HCT116 (cell line): ENCODE measurements at regions not wholly inside any gene's neighbourhood (a gene's known extent, or its start where the extent isn't known, plus 50 kb on each side); places are given as distances from the start of the nearest gene placed in this dataset.

Source experiments
- ATAC-seq: fragments of 200-7000 bp; cut with Tn5 transposase; 2 replicates; pipeline ENCODE4 v1.9.1; 2020; ENCODE audit warnings: mild to moderate bottlenecking, moderate library complexity
- BruUV-seq: library from RNA; stranded (reverse); fragments of 400-500 nt; replicated peaks from 2 replicates; lab custom pipeline; 2021; lab: Mats Ljungman, UMichigan
- CTCF ChIA-PET: fragments of 300-600 bp; sonication (Branson Sonifier 250); formaldehyde crosslinking; loops from one replicate; lab custom pipeline; 2021; ENCODE audit warnings: antibody characterized with exemption; lab: Charles Lee
- POLR2A ChIA-PET: fragments of 300-600, 350-600 bp; sonication (Branson Sonifier 250); formaldehyde crosslinking; loops from one replicate; lab custom pipeline; 2021; ENCODE audit warnings: antibody characterized with exemption; lab: Charles Lee
- RAD21 ChIA-PET, 2 experiments: fragments of 300-600 bp; sonication (Branson Sonifier 250); formaldehyde crosslinking; loops; one replicate each; lab custom pipeline; 2023; ENCODE audit warnings: low total read pairs in 2 of 2; ENCODE audit not compliant: uncharacterized antibody in 2 of 2, unreplicated experiment in 2 of 2, low non-redundant PET in 1 of 2; lab: Charles Lee
- DNase-seq: peaks from one replicate; pipeline ENCODE4 v3.0.0-alpha.2; 2010; ENCODE audit warnings: low read depth, low spot score
- H2AFZ ChIP-seq: fragments of 200-600 bp; shearing (Covaris generic), sonication (generic); 2 replicates; pipeline ENCODE4 v1.6.1; 2017; ENCODE audit warnings: low read depth, mixed run types, mixed read lengths, antibody characterized with exemption, low read length; ENCODE audit not compliant: poor library complexity, severe bottlenecking
- H3K27ac ChIP-seq: 2 replicates; pipeline ENCODE4 v1.5.1; 2012; ENCODE audit warnings: low read depth, low read length
- H3K27me3 ChIP-seq: fragments of 200-600 bp; sonication (generic); 2 replicates; pipeline ENCODE4 v1.6.1; 2016; ENCODE audit warnings: mixed run types, low read length, mixed read lengths; ENCODE audit not compliant: insufficient read depth
- H3K36me3 ChIP-seq, 2 experiments: fragments of 200-500 bp in 1 of 2; fragments of 200-600 bp in 1 of 2; sonication (Bioruptor generic) in 1 of 2; sonication (generic) in 1 of 2; 2 replicates each; pipeline versions ENCODE4 v1.5.1 to v1.6.1; 2014 to 2016; ENCODE audit warnings: low read length in 2 of 2, inconsistent platforms in 1 of 2, mixed read lengths in 1 of 2, mixed run types in 1 of 2; ENCODE audit not compliant: insufficient read depth in 2 of 2, control insufficient read depth in 1 of 2
- H3K4me1 ChIP-seq, 2 experiments: fragments of 200-600 bp in 1 of 2; sonication (generic) in 1 of 2; 2 replicates each; pipeline versions ENCODE4 v1.5.1 to v1.6.1; 2012 to 2017; ENCODE audit warnings: low read length in 2 of 2, inconsistent platforms in 1 of 2, mild to moderate bottlenecking in 1 of 2, mixed read lengths in 1 of 2, mixed run types in 1 of 2, moderate library complexity in 1 of 2; ENCODE audit not compliant: insufficient read depth in 2 of 2, control insufficient read depth in 1 of 2
- H3K4me2 ChIP-seq: fragments of 200-600 bp; sonication (generic); 2 replicates; pipeline ENCODE4 v1.6.1; 2017; ENCODE audit warnings: mixed run types, low read length, mixed read lengths
- H3K4me3 ChIP-seq, 2 experiments: fragments of 200-600 bp in 1 of 2; sonication (generic) in 1 of 2; replicated peaks in 1 of 2; 2 replicates each; pipeline ENCODE4 v1.5.1; 2011 to 2016; ENCODE audit warnings: low read length in 2 of 2, control low read depth in 1 of 2, low read depth in 1 of 2, mild to moderate bottlenecking in 1 of 2, mixed read lengths in 1 of 2, mixed run types in 1 of 2
- H3K79me2 ChIP-seq: fragments of 200-600 bp; sonication (generic); 2 replicates; pipeline ENCODE4 v1.6.1; 2017; ENCODE audit warnings: mild to moderate bottlenecking, mixed run types, low read length, moderate library complexity, mixed read lengths; ENCODE audit not compliant: insufficient read depth
- H3K9ac ChIP-seq: fragments of 200-600 bp; sonication (generic); 2 replicates; pipeline ENCODE4 v1.6.1; 2016; ENCODE audit warnings: low read length, mixed read lengths
- H3K9me2 ChIP-seq: fragments of 200-600 bp; sonication (generic), shearing (Covaris generic); 2 replicates; pipeline ENCODE4 v1.6.1; 2017; ENCODE audit warnings: mixed run types, mild to moderate bottlenecking, moderate library complexity; ENCODE audit not compliant: insufficient read depth
- H3K9me3 ChIP-seq, 2 experiments: fragments of 200-500 bp in 1 of 2; fragments of 200-600 bp in 1 of 2; sonication (Bioruptor generic) in 1 of 2; sonication (generic) in 1 of 2; 2 replicates each; pipeline ENCODE4 v1.6.1; 2014 to 2017; ENCODE audit warnings: low read length in 2 of 2, mixed read lengths in 2 of 2, inconsistent platforms in 1 of 2, low read depth in 1 of 2, mild to moderate bottlenecking in 1 of 2, mixed run types in 1 of 2, moderate library complexity in 1 of 2; ENCODE audit not compliant: control insufficient read depth in 1 of 2, insufficient read depth in 1 of 2
- H4K20me1 ChIP-seq: fragments of 200-600 bp; sonication (generic), shearing (Covaris generic); 2 replicates; pipeline ENCODE4 v1.6.1; 2017; ENCODE audit warnings: mixed run types, mild to moderate bottlenecking, moderate library complexity; ENCODE audit not compliant: insufficient read depth
- CBX3 ChIP-seq: IDR thresholded peaks from 2 replicates; pipeline ENCODE4 v1.6.1; 2012; ENCODE audit warnings: low read depth
- CEBPB ChIP-seq: IDR thresholded peaks from 2 replicates; pipeline ENCODE4 v1.6.1; 2012; ENCODE audit warnings: low read depth
- EGR1 ChIP-seq: IDR thresholded peaks from 2 replicates; pipeline ENCODE4 v1.6.1; 2012; ENCODE audit warnings: low read depth
- ELF1 ChIP-seq: IDR thresholded peaks from 2 replicates; pipeline ENCODE4 v1.6.1; 2012; ENCODE audit warnings: low read depth, borderline replicate concordance
- EZH2phosphoT487 ChIP-seq: fragments of 200-600 bp; IDR thresholded peaks from 2 replicates; pipeline ENCODE4 v1.6.1; 2018; ENCODE audit warnings: antibody characterized with exemption, borderline replicate concordance
- FOSL1 ChIP-seq: IDR thresholded peaks from 2 replicates; pipeline ENCODE4 v1.6.1; 2012; ENCODE audit warnings: low read depth
- SIN3A ChIP-seq: IDR thresholded peaks from 2 replicates; pipeline ENCODE4 v1.6.1; 2012; ENCODE audit warnings: low read depth
- SRF ChIP-seq: IDR thresholded peaks from 2 replicates; pipeline ENCODE4 v1.6.1; 2012; ENCODE audit warnings: low read depth
- TCF7L2 ChIP-seq: IDR thresholded peaks from 2 replicates; pipeline ENCODE4 v1.7.0; 2011; ENCODE audit warnings: borderline replicate concordance, inconsistent platforms; ENCODE audit not compliant: insufficient read depth, insufficient read length; ENCODE audit errors: extremely low read depth
- ZNF274 ChIP-seq: fragments of 200-500 bp; sonication (Bioruptor generic); IDR thresholded peaks from 2 replicates; pipeline ENCODE4 v1.6.1; 2014; ENCODE audit warnings: mild to moderate bottlenecking, low read depth, low read length, inconsistent platforms
- intact Hi-C: fragments of 100-400 bp; cut with micrococcal nuclease; formaldehyde crosslinking; loops from 2 replicates; pipeline ENCODE4 v1.10.0; 2022
- TF ChIP-seq, protein P1 (sequence below): IDR thresholded peaks from 2 replicates; pipeline ENCODE4 v1.6.1; 2012; ENCODE audit warnings: low read depth
- TF ChIP-seq, protein P2 (sequence below): IDR thresholded peaks from 2 replicates; pipeline ENCODE4 v1.6.1; 2012

DNA sequence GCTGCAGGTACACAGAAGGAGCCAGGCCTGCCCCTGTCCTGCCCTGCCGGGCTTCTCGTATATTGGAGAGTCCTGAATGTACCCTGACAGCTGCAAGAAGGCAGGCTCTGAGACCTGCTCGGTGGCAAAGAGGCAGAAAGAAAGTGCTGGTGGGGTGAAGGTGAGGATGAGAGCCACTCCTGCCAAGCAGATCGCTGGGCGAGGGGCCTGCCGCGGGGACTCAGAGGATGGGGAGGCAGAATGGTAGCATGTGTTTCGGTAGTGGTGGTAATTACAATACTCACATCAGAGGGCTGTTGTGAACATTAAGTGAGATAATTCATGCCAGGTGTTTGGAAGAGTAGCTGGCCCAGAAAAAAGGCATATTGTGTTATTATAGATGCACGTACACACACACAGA, 56.6 kb upstream of the SLC22A23 start:
- H3K79me2 ChIP-seq, result no peaks in the 10 kb centered on the region
- no peak for TF ChIP-seq EZH2phosphoT487
- TF ChIP-seq TCF7L2, result no peak
- no peak for TF ChIP-seq ELF1
- no peak for TF ChIP-seq CBX3
- no peak for TF ChIP-seq SIN3A
- TF ChIP-seq, protein P1, sequence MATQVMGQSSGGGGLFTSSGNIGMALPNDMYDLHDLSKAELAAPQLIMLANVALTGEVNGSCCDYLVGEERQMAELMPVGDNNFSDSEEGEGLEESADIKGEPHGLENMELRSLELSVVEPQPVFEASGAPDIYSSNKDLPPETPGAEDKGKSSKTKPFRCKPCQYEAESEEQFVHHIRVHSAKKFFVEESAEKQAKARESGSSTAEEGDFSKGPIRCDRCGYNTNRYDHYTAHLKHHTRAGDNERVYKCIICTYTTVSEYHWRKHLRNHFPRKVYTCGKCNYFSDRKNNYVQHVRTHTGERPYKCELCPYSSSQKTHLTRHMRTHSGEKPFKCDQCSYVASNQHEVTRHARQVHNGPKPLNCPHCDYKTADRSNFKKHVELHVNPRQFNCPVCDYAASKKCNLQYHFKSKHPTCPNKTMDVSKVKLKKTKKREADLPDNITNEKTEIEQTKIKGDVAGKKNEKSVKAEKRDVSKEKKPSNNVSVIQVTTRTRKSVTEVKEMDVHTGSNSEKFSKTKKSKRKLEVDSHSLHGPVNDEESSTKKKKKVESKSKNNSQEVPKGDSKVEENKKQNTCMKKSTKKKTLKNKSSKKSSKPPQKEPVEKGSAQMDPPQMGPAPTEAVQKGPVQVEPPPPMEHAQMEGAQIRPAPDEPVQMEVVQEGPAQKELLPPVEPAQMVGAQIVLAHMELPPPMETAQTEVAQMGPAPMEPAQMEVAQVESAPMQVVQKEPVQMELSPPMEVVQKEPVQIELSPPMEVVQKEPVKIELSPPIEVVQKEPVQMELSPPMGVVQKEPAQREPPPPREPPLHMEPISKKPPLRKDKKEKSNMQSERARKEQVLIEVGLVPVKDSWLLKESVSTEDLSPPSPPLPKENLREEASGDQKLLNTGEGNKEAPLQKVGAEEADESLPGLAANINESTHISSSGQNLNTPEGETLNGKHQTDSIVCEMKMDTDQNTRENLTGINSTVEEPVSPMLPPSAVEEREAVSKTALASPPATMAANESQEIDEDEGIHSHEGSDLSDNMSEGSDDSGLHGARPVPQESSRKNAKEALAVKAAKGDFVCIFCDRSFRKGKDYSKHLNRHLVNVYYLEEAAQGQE, result no peak
- TF ChIP-seq, protein P2, sequence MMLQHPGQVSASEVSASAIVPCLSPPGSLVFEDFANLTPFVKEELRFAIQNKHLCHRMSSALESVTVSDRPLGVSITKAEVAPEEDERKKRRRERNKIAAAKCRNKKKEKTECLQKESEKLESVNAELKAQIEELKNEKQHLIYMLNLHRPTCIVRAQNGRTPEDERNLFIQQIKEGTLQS, result no peak
- TF ChIP-seq FOSL1, result no peak
- no peak for TF ChIP-seq SRF
- no peak for TF ChIP-seq EGR1
- TF ChIP-seq ZNF274, result no peak
- TF ChIP-seq CEBPB, result no peak
- TF ChIP-seq, all 23 proteins: peak for 0
- DNase-seq (no peak), ATAC-seq (no peak)
- no peaks in the 10 kb centered on the region for H3K9me3 ChIP-seq
- H3K9ac ChIP-seq, result no peak overlapping the region
- H3K9me2 ChIP-seq, result no peaks in the 10 kb centered on the region
- H3K4me1 ChIP-seq, result peaks cover 18 to 31% of the 10 kb centered on the region in 2 experiments
- intact Hi-C loops, result no loop called here
- BruUV-seq, result no TSS peak
- H3K36me3 ChIP-seq, result no peaks in the 10 kb centered on the region
- no peak overlapping the region for H3K27ac ChIP-seq
- H3K4me2 ChIP-seq, result no peak overlapping the region
- RAD21 ChIA-PET, result no interaction called here
- no peaks in the 10 kb centered on the region for H4K20me1 ChIP-seq
- POLR2A ChIA-PET, result no interaction called here
- H3K4me3 ChIP-seq, result no peak overlapping the region
- H3K27me3 ChIP-seq, result no peaks in the 10 kb centered on the region
- no peak overlapping the region for H2AFZ ChIP-seq
- CTCF ChIA-PET, result interaction anchor here (0.8 kb wide), 1 partner anchor 219 kb away, joined by 3 read pairs; no protein-coding TSS in a partner anchor
